Right lobe of liver (tissue), 4 donors: ENCODE measurements at regions not wholly inside any gene's neighbourhood (a gene's known extent, or its start where the extent isn't known, plus 50 kb on each side); places are given as distances from the start of the nearest gene placed in this dataset.

Experiments used
- POLR2A ChIP-seq: fragments of 450-650 bp; IDR thresholded peaks from one replicate; pipeline ENCODE4 v1.6.1; 2017; ENCODE audit warnings: antibody characterized with exemption, mild to moderate bottlenecking
- TF ChIP-seq, protein P1 (sequence below), 4 donors: fragments of 200-600 bp in 3 of 4; fragments of 450-650 bp in 1 of 4; IDR thresholded peaks; one replicate each; pipeline versions ENCODE4 v1.5.1 to v1.8.0; 2016 to 2022; ENCODE audit warnings: antibody characterized with exemption in 4 of 4, mild to moderate bottlenecking in 2 of 4
- donor health status: DM: no; HTN: no; CAD: no.
- donor health status: DM: no; HTN: no; CAD: no.
- donor health status: DM: no; HTN: yes; CAD: no.

DNA sequence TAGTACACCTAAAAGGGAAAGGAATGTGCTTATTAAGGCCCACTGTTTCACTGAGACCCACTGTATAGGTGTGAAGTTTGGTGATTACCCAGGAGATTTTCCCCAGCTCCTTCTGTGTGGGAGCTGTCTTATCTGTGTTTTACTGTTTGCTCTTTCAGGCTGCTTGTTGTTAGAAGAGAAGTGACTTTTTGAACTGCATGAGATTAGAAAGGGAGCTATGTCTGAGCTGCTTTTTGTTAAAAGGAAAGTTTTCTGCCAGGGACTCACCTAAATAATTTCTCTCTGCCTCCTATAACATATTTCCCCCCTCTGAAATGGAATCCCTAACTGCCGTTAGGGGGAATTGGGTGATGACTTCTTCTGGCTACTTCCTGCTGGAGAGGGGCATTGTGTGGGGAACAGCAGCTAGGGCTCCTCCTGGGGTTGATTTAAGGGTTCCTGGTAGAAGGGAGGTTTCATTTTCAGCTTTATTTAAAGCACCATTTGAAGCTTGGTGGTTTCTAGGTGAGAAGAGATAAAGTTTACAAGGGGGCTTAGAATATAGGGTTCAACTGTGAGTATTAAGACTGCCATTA, 77.1 kb upstream of the ATP11B start:
- TF ChIP-seq, protein P1, sequence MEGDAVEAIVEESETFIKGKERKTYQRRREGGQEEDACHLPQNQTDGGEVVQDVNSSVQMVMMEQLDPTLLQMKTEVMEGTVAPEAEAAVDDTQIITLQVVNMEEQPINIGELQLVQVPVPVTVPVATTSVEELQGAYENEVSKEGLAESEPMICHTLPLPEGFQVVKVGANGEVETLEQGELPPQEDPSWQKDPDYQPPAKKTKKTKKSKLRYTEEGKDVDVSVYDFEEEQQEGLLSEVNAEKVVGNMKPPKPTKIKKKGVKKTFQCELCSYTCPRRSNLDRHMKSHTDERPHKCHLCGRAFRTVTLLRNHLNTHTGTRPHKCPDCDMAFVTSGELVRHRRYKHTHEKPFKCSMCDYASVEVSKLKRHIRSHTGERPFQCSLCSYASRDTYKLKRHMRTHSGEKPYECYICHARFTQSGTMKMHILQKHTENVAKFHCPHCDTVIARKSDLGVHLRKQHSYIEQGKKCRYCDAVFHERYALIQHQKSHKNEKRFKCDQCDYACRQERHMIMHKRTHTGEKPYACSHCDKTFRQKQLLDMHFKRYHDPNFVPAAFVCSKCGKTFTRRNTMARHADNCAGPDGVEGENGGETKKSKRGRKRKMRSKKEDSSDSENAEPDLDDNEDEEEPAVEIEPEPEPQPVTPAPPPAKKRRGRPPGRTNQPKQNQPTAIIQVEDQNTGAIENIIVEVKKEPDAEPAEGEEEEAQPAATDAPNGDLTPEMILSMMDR (IDR thresholded peaks at IDR 0.05): no peak
- no peak for TF ChIP-seq POLR2A
